ENCODE measurements at regions not wholly inside any gene's neighbourhood (a gene's known extent, or its start where the extent isn't known, plus 50 kb on each side); places are given as distances from the start of the nearest gene placed in this dataset.

DNA sequence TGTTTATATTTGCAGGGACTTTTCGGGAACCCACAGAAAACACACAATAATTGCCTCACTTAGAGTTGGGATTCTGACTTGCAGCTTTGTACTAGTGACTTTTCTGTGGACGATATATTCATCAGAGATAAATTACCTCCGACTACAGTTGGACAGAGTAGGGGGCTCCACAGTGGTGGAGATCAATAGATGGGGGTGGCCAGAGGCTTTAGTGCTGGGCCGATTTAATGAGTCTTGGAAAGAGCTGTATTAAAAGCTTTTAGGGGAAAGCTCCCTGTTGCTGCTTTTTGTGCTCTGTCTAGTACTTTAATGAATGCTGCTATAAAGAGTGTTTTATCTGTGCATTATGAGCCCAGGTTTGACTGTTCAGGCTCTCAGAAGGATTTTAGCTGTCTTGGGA lies 359.2 kb upstream of the DPYD start:
- Histone ChIP-seq H3K27ac (no peak overlapping the region), H3K9ac (no peak overlapping the region), H4K20me1 (ENCODE audit: insufficient read depth) (no peaks in the 10 kb centered on the region), H3K4me3 (IDR thresholded peaks at IDR 0.05; ENCODE audit: insufficient read depth, low read depth, low read length) (no peak overlapping the region), H3K36me3 (ENCODE audit: insufficient read depth) (no peaks in the 10 kb centered on the region), H3K4me2 (no peak overlapping the region), H2AFZ (ENCODE audit: low read depth) (no peak overlapping the region), H3K27me3 (ENCODE audit: insufficient read depth, low read depth) (no peaks in the 10 kb centered on the region), H3K79me2 (ENCODE audit: insufficient read depth, low read depth) (no peaks in the 10 kb centered on the region), H3K4me1 (ENCODE audit: low read depth, poor library complexity, severe bottlenecking) (no peaks in the 10 kb centered on the region)
- TF ChIP-seq, protein P1, sequence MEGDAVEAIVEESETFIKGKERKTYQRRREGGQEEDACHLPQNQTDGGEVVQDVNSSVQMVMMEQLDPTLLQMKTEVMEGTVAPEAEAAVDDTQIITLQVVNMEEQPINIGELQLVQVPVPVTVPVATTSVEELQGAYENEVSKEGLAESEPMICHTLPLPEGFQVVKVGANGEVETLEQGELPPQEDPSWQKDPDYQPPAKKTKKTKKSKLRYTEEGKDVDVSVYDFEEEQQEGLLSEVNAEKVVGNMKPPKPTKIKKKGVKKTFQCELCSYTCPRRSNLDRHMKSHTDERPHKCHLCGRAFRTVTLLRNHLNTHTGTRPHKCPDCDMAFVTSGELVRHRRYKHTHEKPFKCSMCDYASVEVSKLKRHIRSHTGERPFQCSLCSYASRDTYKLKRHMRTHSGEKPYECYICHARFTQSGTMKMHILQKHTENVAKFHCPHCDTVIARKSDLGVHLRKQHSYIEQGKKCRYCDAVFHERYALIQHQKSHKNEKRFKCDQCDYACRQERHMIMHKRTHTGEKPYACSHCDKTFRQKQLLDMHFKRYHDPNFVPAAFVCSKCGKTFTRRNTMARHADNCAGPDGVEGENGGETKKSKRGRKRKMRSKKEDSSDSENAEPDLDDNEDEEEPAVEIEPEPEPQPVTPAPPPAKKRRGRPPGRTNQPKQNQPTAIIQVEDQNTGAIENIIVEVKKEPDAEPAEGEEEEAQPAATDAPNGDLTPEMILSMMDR (conservative IDR thresholded peaks at IDR 0.05; ENCODE audit: low read depth, low read length), result no peak

GRCh38 chr1:98278055-98278454 lies 357.2 kb upstream of the DPYD start:
- Histone ChIP-seq H3K4me2 (no peak overlapping the region), H3K4me3 (IDR thresholded peaks at IDR 0.05; ENCODE audit: insufficient read depth, low read depth, low read length) (no peak overlapping the region), H3K27me3 (ENCODE audit: insufficient read depth, low read depth) (no peaks in the 10 kb centered on the region), H3K79me2 (ENCODE audit: insufficient read depth, low read depth) (no peaks in the 10 kb centered on the region), H2AFZ (ENCODE audit: low read depth) (no peak overlapping the region), H4K20me1 (ENCODE audit: insufficient read depth) (no peaks in the 10 kb centered on the region), H3K4me1 (ENCODE audit: low read depth, poor library complexity, severe bottlenecking) (no peaks in the 10 kb centered on the region), H3K9ac (no peak overlapping the region), H3K36me3 (ENCODE audit: insufficient read depth) (no peaks in the 10 kb centered on the region), H3K27ac (no peak overlapping the region)
- TF ChIP-seq, protein P1 (conservative IDR thresholded peaks at IDR 0.05; ENCODE audit: low read depth, low read length), result no peak

- no peak overlapping the region for H3K4me2 ChIP-seq
Observed at GRCh38 chr1:98277118-98277517, 356.3 kb upstream of the DPYD start.

DNA sequence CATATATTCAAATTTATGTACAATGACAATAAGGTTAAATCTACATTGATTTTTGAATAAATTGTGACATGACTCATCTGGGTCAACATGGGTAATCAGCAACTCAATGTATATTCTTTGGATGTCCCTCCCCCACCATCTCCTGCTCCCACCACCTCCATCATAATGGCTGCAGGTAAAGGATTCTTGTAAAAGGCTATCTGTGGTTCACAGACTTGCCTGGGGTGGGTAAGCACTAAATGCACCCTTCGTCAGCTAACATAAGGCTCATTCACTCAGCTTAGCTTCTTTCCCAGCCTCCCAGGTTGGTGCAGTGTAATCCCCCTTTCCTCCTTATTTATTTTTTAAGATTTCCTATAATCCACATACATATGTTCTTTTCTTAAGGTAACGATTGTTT lies 355.7 kb upstream of the DPYD start:
- H4K20me1 ChIP-seq (ENCODE audit: insufficient read depth), result no peaks in the 10 kb centered on the region
- no peaks in the 10 kb centered on the region for H3K27me3 ChIP-seq (ENCODE audit: insufficient read depth, low read depth)
- no peak overlapping the region for H3K4me2 ChIP-seq
- H2AFZ ChIP-seq (ENCODE audit: low read depth), result no peak overlapping the region
- TF ChIP-seq, protein P1 (conservative IDR thresholded peaks at IDR 0.05; ENCODE audit: low read depth, low read length), result no peak
- no peak overlapping the region for H3K4me3 ChIP-seq (IDR thresholded peaks at IDR 0.05; ENCODE audit: insufficient read depth, low read depth, low read length)
- H3K36me3 ChIP-seq (ENCODE audit: insufficient read depth), result no peaks in the 10 kb centered on the region
- no peaks in the 10 kb centered on the region for H3K4me1 ChIP-seq (ENCODE audit: low read depth, poor library complexity, severe bottlenecking)
- H3K9ac ChIP-seq, result no peak overlapping the region
- no peak overlapping the region for H3K27ac ChIP-seq
- H3K79me2 ChIP-seq (ENCODE audit: insufficient read depth, low read depth), result no peaks in the 10 kb centered on the region

More at GRCh38 chr1:98277118-98277517, 356.3 kb upstream of the DPYD start:
- Histone ChIP-seq H3K9ac (no peak overlapping the region), H3K36me3 (ENCODE audit: insufficient read depth) (no peaks in the 10 kb centered on the region), H3K27ac (no peak overlapping the region), H2AFZ (ENCODE audit: low read depth) (no peak overlapping the region), H3K4me1 (ENCODE audit: low read depth, poor library complexity, severe bottlenecking) (no peaks in the 10 kb centered on the region), H3K27me3 (ENCODE audit: insufficient read depth, low read depth) (no peaks in the 10 kb centered on the region), H3K4me3 (IDR thresholded peaks at IDR 0.05; ENCODE audit: insufficient read depth, low read depth, low read length) (no peak overlapping the region), H4K20me1 (ENCODE audit: insufficient read depth) (no peaks in the 10 kb centered on the region), H3K79me2 (ENCODE audit: insufficient read depth, low read depth) (no peaks in the 10 kb centered on the region)
- TF ChIP-seq, protein P1 (conservative IDR thresholded peaks at IDR 0.05; ENCODE audit: low read depth, low read length), result no peak

Measured in KMS-11 (cell line).